GM21529 (cell line): ENCODE measurements at regions not wholly inside any gene's neighbourhood (a gene's known extent, or its start where the extent isn't known, plus 50 kb on each side); places are given as distances from the start of the nearest gene placed in this dataset.

Experiments
- ATAC-seq: cut with Tn5 transposase; IDR thresholded peaks from one replicate; pipeline ENCODE4 v1.9.1; 2021; ENCODE audit not compliant: unreplicated experiment

GRCh38 chr9:14520341-14520740 lies 172.9 kb downstream of the ZDHHC21 start:
- no peak for ATAC-seq

GRCh38 chr9:14517154-14517906 lies 175.9 kb downstream of the ZDHHC21 start:
- no peak for ATAC-seq

DNA sequence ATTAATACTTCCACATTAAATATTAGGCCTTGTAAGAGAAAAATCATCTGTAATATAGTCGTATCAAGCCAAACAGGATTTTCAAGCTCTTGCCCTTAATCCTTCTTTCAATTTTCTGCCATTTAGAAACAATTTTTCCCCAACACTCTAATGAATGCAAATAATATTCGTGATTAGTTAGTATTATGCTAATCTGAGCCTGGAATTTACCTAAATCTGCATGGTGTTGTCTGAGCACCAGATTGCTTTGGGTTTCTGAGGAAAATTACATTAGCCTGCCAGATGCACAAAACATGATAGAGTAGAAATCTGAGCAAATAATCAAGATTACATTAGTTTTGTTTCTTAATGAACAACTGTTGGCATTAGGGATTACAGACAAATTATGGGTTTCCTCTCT lies 176.6 kb downstream of the ZDHHC21 start:
- ATAC-seq = no peak

GRCh38 chr9:14515571-14516198 lies 177.5 kb downstream of the ZDHHC21 start:
- ATAC-seq = no peak

- ATAC-seq = no peak
Measured at GRCh38 chr9:14515049-14515448, 178.2 kb downstream of the ZDHHC21 start.

DNA sequence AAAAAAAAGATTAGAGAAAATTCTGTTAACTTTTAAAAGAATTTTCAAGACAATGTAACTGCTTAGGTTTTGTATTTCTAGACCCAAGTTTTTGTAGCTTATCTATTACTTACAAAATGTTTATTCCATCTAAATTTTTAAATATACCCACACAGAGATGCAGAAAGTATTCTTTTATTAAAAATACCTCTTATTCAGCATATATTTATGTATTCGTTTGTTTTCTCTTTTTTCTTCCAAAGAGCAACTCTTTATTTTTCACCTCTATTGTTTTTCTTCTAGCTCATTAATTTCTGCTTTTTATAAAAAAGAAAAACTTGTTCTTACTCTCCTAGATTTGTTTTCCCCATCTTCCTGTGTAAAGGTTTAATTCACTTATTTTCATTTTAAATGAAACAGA lies 180.3 kb downstream of the ZDHHC21 start:
- no peak for ATAC-seq

- peak; percentile 70 for ATAC-seq
Measured at GRCh38 chr9:14511452-14511851, 181.8 kb downstream of the ZDHHC21 start.

DNA sequence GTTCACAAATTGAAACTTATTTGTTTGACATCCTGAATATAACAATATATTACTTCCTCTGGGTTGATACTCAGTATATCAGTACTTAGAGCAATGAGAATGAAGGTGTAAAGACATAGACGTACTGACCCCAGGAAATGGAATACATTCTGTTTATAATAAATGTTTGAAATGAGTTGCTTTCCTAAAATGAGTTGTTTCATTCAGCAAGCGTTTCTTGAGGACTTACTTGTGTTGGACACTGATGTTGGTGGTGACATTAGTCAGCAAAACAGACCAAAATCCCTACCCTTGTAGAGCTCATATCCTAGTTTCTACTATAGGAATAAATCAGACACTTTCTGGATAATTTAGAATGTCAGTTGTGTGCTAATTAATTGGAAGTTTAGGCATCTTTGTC lies 184.3 kb downstream of the ZDHHC21 start:
- no peak for ATAC-seq

DNA sequence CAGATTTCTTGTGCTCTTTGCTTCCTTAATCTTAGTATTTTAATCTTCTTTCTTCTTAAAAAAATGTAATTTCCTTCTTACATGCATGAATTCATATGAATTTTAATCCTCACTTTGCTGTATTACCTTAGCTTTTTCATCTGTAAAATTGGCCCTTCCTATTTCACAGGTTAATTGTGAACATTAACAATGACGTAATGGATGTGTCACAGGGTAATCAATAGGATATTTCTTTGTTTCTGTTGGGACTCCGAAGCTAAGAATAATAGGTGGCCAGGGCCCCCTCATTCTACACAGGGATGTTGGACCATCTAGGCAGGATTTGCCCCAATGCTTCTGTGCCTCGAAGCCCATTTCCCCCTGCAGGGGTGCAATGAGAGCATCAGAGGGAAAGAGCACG lies 187.4 kb upstream of the NFIB start:
- no peak for ATAC-seq

DNA sequence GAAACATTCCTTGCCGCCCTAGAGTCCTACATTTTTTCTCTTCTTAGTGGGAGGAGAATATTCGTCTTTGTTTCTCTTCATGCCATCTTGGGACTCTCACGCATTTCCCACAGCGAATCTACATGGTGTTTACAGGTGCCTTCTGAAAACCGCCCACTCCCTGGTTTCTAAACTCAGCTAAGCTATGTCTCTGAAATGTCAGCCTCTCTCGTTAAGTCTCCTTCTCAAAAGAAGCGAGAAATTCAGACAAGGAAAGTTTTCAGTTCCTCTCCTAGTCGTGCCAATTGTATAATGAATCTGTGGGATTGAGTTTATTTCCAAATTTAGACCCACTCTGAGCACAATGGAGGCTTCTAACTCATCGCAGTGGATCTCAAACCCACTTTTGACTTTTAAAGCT lies 186.8 kb upstream of the NFIB start:
- ATAC-seq = no peak

GRCh38 chr9:14499976-14500375 lies 186.0 kb upstream of the NFIB start:
- no peak for ATAC-seq

GRCh38 chr9:14498824-14499223 lies 184.9 kb upstream of the NFIB start:
- ATAC-seq = no peak

DNA sequence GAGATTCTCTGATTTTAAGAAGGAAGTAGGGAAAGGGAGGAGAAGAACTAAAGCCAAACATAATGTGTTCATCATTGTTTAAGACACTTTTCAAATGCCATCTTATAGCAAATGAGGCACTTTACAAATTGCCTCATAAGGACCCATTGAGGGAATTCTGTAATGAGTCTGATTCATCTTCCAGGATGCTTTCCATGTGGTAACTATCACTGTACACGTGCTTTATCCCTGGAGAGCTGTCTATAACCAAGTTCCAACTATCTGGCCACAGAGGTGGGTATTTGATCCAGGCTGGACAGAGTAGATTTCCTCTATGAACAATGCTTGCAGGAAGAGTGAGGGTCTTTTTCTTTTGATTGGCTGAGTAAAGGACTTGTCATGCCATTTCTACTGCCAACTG lies 183.5 kb upstream of the NFIB start:
- ATAC-seq = no peak

DNA sequence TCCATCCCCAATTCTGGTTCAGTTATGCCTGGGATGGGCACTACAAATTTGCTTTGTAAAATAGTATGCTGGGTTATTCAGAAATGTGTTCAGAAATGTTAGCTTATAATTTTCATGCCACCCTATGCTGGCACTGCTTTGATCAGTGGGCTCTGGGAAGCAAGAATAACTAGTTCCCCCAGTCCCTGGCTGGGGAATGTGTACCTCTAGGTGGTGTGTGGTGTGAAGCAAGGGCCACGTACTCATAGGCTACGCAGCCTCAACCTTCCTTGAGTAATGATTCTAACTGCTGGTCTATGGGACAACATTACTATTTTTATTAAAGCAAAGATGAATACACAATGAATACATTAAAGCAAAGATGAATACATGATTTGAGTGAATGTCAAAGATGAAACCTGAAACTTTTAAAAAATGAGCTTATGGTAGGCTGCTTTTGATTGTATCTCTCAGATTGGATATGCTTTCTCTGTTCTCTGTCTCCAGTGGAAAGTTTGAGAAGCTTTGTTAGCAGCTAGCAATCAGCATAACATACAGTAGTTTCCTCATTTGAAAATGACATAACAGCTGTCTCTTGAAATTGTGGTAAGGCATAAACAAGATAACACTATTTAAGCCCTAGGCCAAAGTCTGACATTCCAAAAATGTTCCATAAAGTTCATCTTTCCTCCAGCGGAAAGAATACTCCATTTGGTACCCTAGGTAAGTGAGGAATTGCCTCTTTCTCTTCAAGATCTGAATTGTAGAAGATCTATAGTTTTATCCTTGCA lies 174.7 kb upstream of the NFIB start:
- ATAC-seq = no peak

GRCh38 chr9:14487547-14488185 lies 173.7 kb upstream of the NFIB start:
- ATAC-seq = no peak

GRCh38 chr9:14485366-14485765 lies 171.4 kb upstream of the NFIB start:
- ATAC-seq = no peak

GRCh38 chr9:14482856-14483255 lies 168.9 kb upstream of the NFIB start:
- ATAC-seq = no peak

GRCh38 chr9:14480526-14480925 lies 166.6 kb upstream of the NFIB start:
- no peak for ATAC-seq

DNA sequence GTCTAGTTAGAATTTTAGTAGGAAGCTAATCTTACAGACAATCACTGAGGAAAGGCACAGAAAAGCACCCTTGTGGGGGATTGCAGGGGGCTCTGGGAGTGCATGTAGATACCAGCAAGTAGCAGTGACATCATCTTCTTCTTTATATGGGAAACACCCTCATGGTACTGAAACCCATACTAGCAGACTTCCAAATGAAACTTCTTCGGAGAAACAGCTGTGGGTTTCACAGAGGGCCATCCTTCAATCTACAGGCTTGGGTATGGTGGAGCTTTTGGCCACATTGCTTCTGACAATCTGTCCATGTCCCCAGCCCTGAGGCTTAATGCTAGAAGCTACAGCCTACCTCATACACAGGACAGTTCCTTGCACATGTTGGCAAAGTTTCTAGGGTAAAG lies 165.2 kb upstream of the NFIB start:
- no peak for ATAC-seq

GRCh38 chr9:14478175-14479162 lies 164.5 kb upstream of the NFIB start:
- no peak for ATAC-seq
